ENCODE measurements at regions not wholly inside any gene's neighbourhood (a gene's known extent, or its start where the extent isn't known, plus 50 kb on each side); places are given as distances from the start of the nearest gene placed in this dataset.

- no peak for DNase-seq (ENCODE audit: extremely low read depth in 1 of 2, low read depth in 1 of 2)
Observed at GRCh38 chr12:24111086-24111485, 161.6 kb upstream of the SOX5 start.

- no peak for DNase-seq (ENCODE audit: extremely low read depth in 1 of 2, low read depth in 1 of 2)
Observed at GRCh38 chr12:24109381-24110039, 160.0 kb upstream of the SOX5 start.

- DNase-seq (ENCODE audit: extremely low read depth in 1 of 2, low read depth in 1 of 2), result no peak
Observed at GRCh38 chr12:24102676-24103075, 153.2 kb upstream of the SOX5 start.

GRCh38 chr12:24099576-24099975 lies 150.1 kb upstream of the SOX5 start:
- DNase-seq (ENCODE audit: extremely low read depth in 1 of 2, low read depth in 1 of 2), result no peak

- DNase-seq (ENCODE audit: extremely low read depth in 1 of 2, low read depth in 1 of 2), result no peak
Observed at GRCh38 chr12:24095245-24095644, 145.8 kb upstream of the SOX5 start.

GRCh38 chr12:24089510-24089890 lies 140.0 kb upstream of the SOX5 start:
- no peak for DNase-seq (ENCODE audit: extremely low read depth in 1 of 2, low read depth in 1 of 2)

- DNase-seq (ENCODE audit: extremely low read depth in 1 of 2, low read depth in 1 of 2), result no peak
Observed at GRCh38 chr12:24088751-24089509, 139.5 kb upstream of the SOX5 start.

- DNase-seq (ENCODE audit: extremely low read depth in 1 of 2, low read depth in 1 of 2), result no peak
Observed at GRCh38 chr12:24087294-24087693, 137.8 kb upstream of the SOX5 start.

GRCh38 chr12:24084800-24085199 lies 135.3 kb upstream of the SOX5 start:
- no peak for DNase-seq (ENCODE audit: extremely low read depth in 1 of 2, low read depth in 1 of 2)

- DNase-seq (ENCODE audit: extremely low read depth in 1 of 2, low read depth in 1 of 2), result no peak
Observed at GRCh38 chr12:24083838-24084237, 134.4 kb upstream of the SOX5 start.

- DNase-seq (ENCODE audit: extremely low read depth in 1 of 2, low read depth in 1 of 2), result no peak
Observed at GRCh38 chr12:24081606-24082005, 132.1 kb upstream of the SOX5 start.

GRCh38 chr12:24081092-24081529 lies 131.6 kb upstream of the SOX5 start:
- DNase-seq (ENCODE audit: extremely low read depth in 1 of 2, low read depth in 1 of 2), result no peak

- DNase-seq (ENCODE audit: extremely low read depth in 1 of 2, low read depth in 1 of 2), result no peak
Observed at GRCh38 chr12:24080465-24080864, 131.0 kb upstream of the SOX5 start.

- no peak for DNase-seq (ENCODE audit: extremely low read depth in 1 of 2, low read depth in 1 of 2)
Observed at GRCh38 chr12:24079083-24079482, 129.6 kb upstream of the SOX5 start.

GRCh38 chr12:24078318-24078765 lies 128.9 kb upstream of the SOX5 start:
- no peak for DNase-seq (ENCODE audit: extremely low read depth in 1 of 2, low read depth in 1 of 2)

- DNase-seq (ENCODE audit: extremely low read depth in 1 of 2, low read depth in 1 of 2), result no peak
Observed at GRCh38 chr12:24077161-24077560, 127.7 kb upstream of the SOX5 start.

GRCh38 chr12:24075650-24076049 lies 126.2 kb upstream of the SOX5 start:
- DNase-seq (ENCODE audit: extremely low read depth in 1 of 2, low read depth in 1 of 2), result no peak

- no peak for DNase-seq (ENCODE audit: extremely low read depth in 1 of 2, low read depth in 1 of 2)
Observed at GRCh38 chr12:24073170-24073810, 123.8 kb upstream of the SOX5 start.

- no peak for DNase-seq (ENCODE audit: extremely low read depth in 1 of 2, low read depth in 1 of 2)
Observed at GRCh38 chr12:24072302-24072701, 122.8 kb upstream of the SOX5 start.

- DNase-seq (ENCODE audit: extremely low read depth in 1 of 2, low read depth in 1 of 2), result no peak
Observed at GRCh38 chr12:24071842-24072241, 122.4 kb upstream of the SOX5 start.

- DNase-seq (ENCODE audit: extremely low read depth in 1 of 2, low read depth in 1 of 2), result no peak
Observed at GRCh38 chr12:24069532-24070395, 120.3 kb upstream of the SOX5 start.

All from stimulated activated CD8-positive, alpha-beta memory T cell treated with anti-CD3 and anti-CD28 coated beads, Interleukin-7, amount 100 ng/mL, for 48 hours (primary cell).